HUDEP-2 (cell line): ENCODE measurements at regions not wholly inside any gene's neighbourhood (a gene's known extent, or its start where the extent isn't known, plus 50 kb on each side); places are given as distances from the start of the nearest gene placed in this dataset.

Source experiments
- DNase-seq, 76 experiments: peaks; one replicate each; lab custom pipeline; 2025; ENCODE audit not compliant: unreplicated experiment in 76 of 76; lab: John Stamatoyannopoulos, UW

DNA sequence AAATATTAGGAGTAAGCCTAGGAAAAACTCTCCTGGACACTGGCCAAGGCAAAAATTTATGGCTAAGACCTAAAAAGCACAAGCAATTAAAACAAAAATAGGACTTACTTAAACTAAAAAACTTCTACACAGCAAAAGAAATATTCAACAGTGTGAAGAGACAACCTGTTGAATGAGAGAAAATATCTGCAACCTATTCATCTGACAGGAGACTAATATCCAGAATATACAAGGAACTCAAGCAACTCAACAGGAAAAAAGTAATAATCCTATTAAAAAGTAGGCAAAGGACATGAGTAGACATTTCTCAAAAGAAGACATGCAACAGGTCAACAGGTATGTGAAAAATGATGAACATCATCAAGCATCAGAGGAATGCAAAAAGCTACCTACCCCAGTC lies 431.1 kb downstream of the ZEB2 start:
- no peak for DNase-seq

GRCh38 chr2:144086965-144087364 lies 433.0 kb downstream of the ZEB2 start:
- no peak for DNase-seq

GRCh38 chr2:144085016-144085415 lies 434.9 kb downstream of the ZEB2 start:
- no peak for DNase-seq

GRCh38 chr2:144084114-144084661 lies 435.7 kb downstream of the ZEB2 start:
- no peak for DNase-seq

- no peak for DNase-seq
Observed at GRCh38 chr2:144083211-144083610, 436.7 kb downstream of the ZEB2 start.

DNA sequence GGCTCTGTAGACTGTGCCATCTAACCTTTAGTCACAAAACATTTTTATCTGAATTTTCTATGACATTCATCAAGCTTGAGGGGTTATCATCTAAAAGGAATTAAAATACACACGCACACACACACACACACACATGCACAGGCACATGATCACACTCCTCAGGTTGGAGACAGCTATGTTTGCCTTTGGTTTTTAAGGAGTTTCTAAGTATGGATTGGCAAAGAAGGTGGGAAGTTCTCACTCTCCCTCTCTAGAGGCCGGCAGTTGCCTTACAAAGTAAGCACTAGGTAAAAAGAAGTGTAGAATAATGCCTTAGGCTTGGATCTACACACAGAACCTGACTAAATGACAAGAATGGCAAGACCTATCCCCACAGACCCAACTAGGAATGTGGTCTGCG lies 437.1 kb downstream of the ZEB2 start:
- DNase-seq = no peak

- DNase-seq = no peak
Observed at GRCh38 chr2:144082327-144082726, 437.6 kb downstream of the ZEB2 start.

GRCh38 chr2:144081272-144081671 lies 438.6 kb downstream of the ZEB2 start:
- DNase-seq = no peak

GRCh38 chr2:144079803-144080202 lies 440.1 kb downstream of the ZEB2 start:
- no peak for DNase-seq

- no peak for DNase-seq
Observed at GRCh38 chr2:144078802-144079724, 440.9 kb downstream of the ZEB2 start.

DNA sequence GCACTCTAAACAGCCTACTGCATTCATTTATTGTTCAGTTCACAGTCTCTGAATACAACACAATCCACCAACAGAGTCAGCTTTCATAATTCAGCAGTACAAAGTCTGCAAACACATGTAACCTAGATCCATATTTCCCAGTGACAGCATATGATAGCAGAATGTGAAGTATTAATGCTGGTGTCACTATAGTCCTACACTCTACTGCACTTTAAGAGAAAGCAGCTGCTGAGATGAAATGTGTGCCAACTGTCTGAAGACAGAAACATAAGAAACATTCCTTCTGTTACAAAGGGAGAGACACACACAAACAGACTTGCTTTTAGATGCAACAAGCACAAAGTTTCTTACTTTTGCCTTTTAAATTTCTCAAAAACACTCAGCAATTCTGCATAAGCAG lies 441.8 kb downstream of the ZEB2 start:
- no peak for DNase-seq

- DNase-seq = no peak
Observed at GRCh38 chr2:144074450-144074849, 445.5 kb downstream of the ZEB2 start.

DNA sequence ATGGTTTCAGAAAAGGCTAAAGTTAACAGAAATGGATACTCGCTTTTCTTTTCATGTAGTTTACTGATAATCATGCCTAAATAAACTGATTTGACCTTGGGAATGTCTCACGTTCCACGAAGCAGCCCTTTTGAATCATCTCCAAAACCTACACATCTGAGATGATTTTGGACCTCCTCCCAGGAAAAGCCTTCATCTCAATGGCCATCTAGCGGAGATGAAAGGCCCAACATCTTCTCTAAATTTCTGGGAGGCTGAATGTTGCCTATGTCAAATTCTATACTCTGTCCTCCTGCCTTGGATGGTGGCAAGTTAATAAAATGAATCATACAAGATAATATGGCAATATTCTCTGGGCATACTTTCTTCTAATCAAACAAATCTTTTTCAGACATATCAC lies 448.5 kb downstream of the ZEB2 start:
- no peak for DNase-seq

- no peak for DNase-seq
Observed at GRCh38 chr2:144067506-144067905, 452.4 kb downstream of the ZEB2 start.

GRCh38 chr2:144063602-144064001 lies 456.3 kb downstream of the ZEB2 start:
- no peak for DNase-seq

- DNase-seq = no peak
Observed at GRCh38 chr2:144054911-144055310, 465.0 kb downstream of the ZEB2 start.

DNA sequence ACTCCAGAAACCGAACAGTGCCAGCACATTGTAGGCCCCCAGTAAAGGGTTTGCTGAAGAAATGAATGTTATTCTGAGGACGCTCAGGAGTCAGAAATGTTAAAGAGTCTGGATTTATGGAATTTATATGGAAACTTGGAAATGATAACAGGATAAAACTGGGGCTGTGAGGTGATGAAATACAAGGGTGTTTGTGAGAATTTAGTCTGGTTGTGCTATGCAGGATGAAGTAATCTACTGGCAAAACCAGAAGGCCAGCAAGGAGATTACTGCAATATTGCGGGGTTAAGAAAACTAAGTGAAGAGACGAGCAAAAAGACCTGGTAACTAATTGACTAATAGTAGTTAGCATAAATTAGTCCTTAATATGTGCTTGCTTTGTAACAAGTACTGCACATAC lies 467.8 kb downstream of the ZEB2 start:
- DNase-seq = no peak

- no peak for DNase-seq
Observed at GRCh38 chr2:144049137-144049536, 470.8 kb downstream of the ZEB2 start.

GRCh38 chr2:144048631-144049060 lies 471.3 kb downstream of the ZEB2 start:
- DNase-seq = peak in 42 of 76 experiments; percentile 4 to 64 (median 26)

GRCh38 chr2:144042751-144043150 lies 477.2 kb downstream of the ZEB2 start:
- no peak for DNase-seq

DNA sequence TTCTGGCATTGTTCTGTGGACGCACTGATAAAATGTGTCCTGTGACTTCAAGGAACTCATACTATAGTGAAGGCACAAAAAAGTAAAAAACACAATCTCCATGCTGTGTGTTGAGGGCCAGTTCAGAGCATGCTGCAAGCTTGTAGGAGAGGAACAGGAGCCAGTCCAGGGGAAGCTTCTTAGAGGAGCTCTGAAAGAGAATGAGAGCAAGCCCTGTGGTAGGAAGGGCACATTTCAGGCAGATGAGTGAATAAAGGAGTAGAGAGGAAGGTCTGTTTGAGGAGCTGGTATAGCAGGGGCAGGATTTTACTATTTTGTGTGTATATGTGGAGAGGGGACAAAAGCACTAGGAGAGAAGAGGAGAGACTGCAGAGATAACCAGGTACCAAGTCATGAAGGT lies 478.3 kb downstream of the ZEB2 start:
- DNase-seq = no peak

GRCh38 chr2:144040834-144041233 lies 479.1 kb downstream of the ZEB2 start:
- DNase-seq = no peak
